MM.1S (cell line): ENCODE measurements at regions not wholly inside any gene's neighbourhood (a gene's known extent, or its start where the extent isn't known, plus 50 kb on each side); places are given as distances from the start of the nearest gene placed in this dataset.

Experiments used
- CTCF ChIP-seq: fragments of 300-600 bp; sonication (generic); IDR thresholded peaks from 2 replicates; pipeline ENCODE4 v1.5.1; 2016; ENCODE audit warnings: antibody characterized with exemption, low read length, mixed read lengths
- EZH2 ChIP-seq: fragments of 300-600 bp; sonication (generic); optimal IDR thresholded peaks from 2 replicates; pipeline ENCODE3; 2017; ENCODE audit warnings: low read depth, mild to moderate bottlenecking, antibody characterized with exemption, low read length, mixed read lengths
- EZH2phosphoT487 ChIP-seq: fragments of 300-600 bp; sonication (generic); IDR thresholded peaks from 2 replicates; pipeline ENCODE4 v1.6.1; 2018; ENCODE audit warnings: antibody characterized with exemption, low read length

GRCh38 chr9:71446106-71446472 is 322.2 kb downstream of the CEMIP2 start:
- TF ChIP-seq EZH2 (no peak), CTCF (no peak), EZH2phosphoT487 (no peak)
